Thyroid gland (tissue), 4 donors: ENCODE measurements at regions not wholly inside any gene's neighbourhood (a gene's known extent, or its start where the extent isn't known, plus 50 kb on each side); places are given as distances from the start of the nearest gene placed in this dataset.

Experiments used
- POLR2A ChIP-seq, 2 donors: fragments of 450-650 bp; IDR thresholded peaks; one replicate each; pipeline ENCODE4 v1.6.1; 2017; ENCODE audit warnings: antibody characterized with exemption in 2 of 2, mild to moderate bottlenecking in 2 of 2, moderate library complexity in 1 of 2
- TF ChIP-seq, protein P1 (sequence below), 6 experiments: fragments of 200-600 bp in 3 of 6; fragments of 450-650 bp in 3 of 6; sonication (generic) in 3 of 6; IDR thresholded peaks; one replicate each; pipeline ENCODE4 v1.5.1; 2016 to 2019; ENCODE audit warnings: antibody characterized with exemption in 6 of 6, mild to moderate bottlenecking in 2 of 6, inconsistent platforms in 1 of 6, moderate library complexity in 1 of 6

DNA sequence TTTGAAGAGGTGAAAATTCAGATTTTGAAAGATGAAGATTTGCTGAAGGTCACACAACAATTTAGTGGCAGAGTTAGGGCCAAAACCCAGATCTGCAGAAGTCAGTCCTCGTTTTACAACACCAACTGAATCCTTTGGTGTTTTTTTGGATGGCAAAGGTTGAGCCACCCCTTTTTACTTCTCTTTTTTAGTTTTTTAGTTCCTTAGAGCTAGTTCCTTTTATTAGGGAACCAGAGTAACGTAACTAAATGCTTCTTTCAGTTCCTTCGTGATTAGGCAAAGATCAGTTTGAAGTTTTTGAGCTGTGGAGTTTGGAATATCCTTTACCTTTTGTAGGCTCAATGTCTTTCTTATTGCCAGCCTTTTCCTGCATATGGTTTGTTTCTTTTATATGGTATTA, 67.9 kb upstream of the ARID1A start:
- TF ChIP-seq, protein P1, sequence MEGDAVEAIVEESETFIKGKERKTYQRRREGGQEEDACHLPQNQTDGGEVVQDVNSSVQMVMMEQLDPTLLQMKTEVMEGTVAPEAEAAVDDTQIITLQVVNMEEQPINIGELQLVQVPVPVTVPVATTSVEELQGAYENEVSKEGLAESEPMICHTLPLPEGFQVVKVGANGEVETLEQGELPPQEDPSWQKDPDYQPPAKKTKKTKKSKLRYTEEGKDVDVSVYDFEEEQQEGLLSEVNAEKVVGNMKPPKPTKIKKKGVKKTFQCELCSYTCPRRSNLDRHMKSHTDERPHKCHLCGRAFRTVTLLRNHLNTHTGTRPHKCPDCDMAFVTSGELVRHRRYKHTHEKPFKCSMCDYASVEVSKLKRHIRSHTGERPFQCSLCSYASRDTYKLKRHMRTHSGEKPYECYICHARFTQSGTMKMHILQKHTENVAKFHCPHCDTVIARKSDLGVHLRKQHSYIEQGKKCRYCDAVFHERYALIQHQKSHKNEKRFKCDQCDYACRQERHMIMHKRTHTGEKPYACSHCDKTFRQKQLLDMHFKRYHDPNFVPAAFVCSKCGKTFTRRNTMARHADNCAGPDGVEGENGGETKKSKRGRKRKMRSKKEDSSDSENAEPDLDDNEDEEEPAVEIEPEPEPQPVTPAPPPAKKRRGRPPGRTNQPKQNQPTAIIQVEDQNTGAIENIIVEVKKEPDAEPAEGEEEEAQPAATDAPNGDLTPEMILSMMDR (IDR thresholded peaks at IDR 0.05) = no peak
- no peak for TF ChIP-seq POLR2A (IDR thresholded peaks at IDR 0.05)
